HCT116 (cell line): ENCODE measurements at regions not wholly inside any gene's neighbourhood (a gene's known extent, or its start where the extent isn't known, plus 50 kb on each side); places are given as distances from the start of the nearest gene placed in this dataset.

Experiments
- ATAC-seq: fragments of 200-7000 bp; cut with Tn5 transposase; 2 replicates; pipeline ENCODE4 v1.9.1; 2020; ENCODE audit warnings: mild to moderate bottlenecking, moderate library complexity
- BruUV-seq: library from RNA; stranded (reverse); fragments of 400-500 nt; replicated peaks from 2 replicates; lab custom pipeline; 2021; lab: Mats Ljungman, UMichigan
- CTCF ChIA-PET: fragments of 300-600 bp; sonication (Branson Sonifier 250); formaldehyde crosslinking; loops from one replicate; lab custom pipeline; 2021; ENCODE audit warnings: antibody characterized with exemption; lab: Charles Lee
- POLR2A ChIA-PET: fragments of 300-600, 350-600 bp; sonication (Branson Sonifier 250); formaldehyde crosslinking; loops from one replicate; lab custom pipeline; 2021; ENCODE audit warnings: antibody characterized with exemption; lab: Charles Lee
- RAD21 ChIA-PET, 2 experiments: fragments of 300-600 bp; sonication (Branson Sonifier 250); formaldehyde crosslinking; loops; one replicate each; lab custom pipeline; 2023; ENCODE audit warnings: low total read pairs in 2 of 2; ENCODE audit not compliant: uncharacterized antibody in 2 of 2, unreplicated experiment in 2 of 2, low non-redundant PET in 1 of 2; lab: Charles Lee
- DNase-seq: peaks from one replicate; pipeline ENCODE4 v3.0.0-alpha.2; 2010; ENCODE audit warnings: low read depth, low spot score
- H2AFZ ChIP-seq: fragments of 200-600 bp; shearing (Covaris generic), sonication (generic); 2 replicates; pipeline ENCODE4 v1.6.1; 2017; ENCODE audit warnings: low read depth, mixed run types, mixed read lengths, antibody characterized with exemption, low read length; ENCODE audit not compliant: poor library complexity, severe bottlenecking
- H3K27ac ChIP-seq: 2 replicates; pipeline ENCODE4 v1.5.1; 2012; ENCODE audit warnings: low read depth, low read length
- H3K27me3 ChIP-seq: fragments of 200-600 bp; sonication (generic); 2 replicates; pipeline ENCODE4 v1.6.1; 2016; ENCODE audit warnings: mixed run types, low read length, mixed read lengths; ENCODE audit not compliant: insufficient read depth
- H3K36me3 ChIP-seq, 2 experiments: fragments of 200-500 bp in 1 of 2; fragments of 200-600 bp in 1 of 2; sonication (Bioruptor generic) in 1 of 2; sonication (generic) in 1 of 2; 2 replicates each; pipeline versions ENCODE4 v1.5.1 to v1.6.1; 2014 to 2016; ENCODE audit warnings: low read length in 2 of 2, inconsistent platforms in 1 of 2, mixed read lengths in 1 of 2, mixed run types in 1 of 2; ENCODE audit not compliant: insufficient read depth in 2 of 2, control insufficient read depth in 1 of 2
- H3K4me1 ChIP-seq, 2 experiments: fragments of 200-600 bp in 1 of 2; sonication (generic) in 1 of 2; 2 replicates each; pipeline versions ENCODE4 v1.5.1 to v1.6.1; 2012 to 2017; ENCODE audit warnings: low read length in 2 of 2, inconsistent platforms in 1 of 2, mild to moderate bottlenecking in 1 of 2, mixed read lengths in 1 of 2, mixed run types in 1 of 2, moderate library complexity in 1 of 2; ENCODE audit not compliant: insufficient read depth in 2 of 2, control insufficient read depth in 1 of 2
- H3K4me2 ChIP-seq: fragments of 200-600 bp; sonication (generic); 2 replicates; pipeline ENCODE4 v1.6.1; 2017; ENCODE audit warnings: mixed run types, low read length, mixed read lengths
- H3K4me3 ChIP-seq, 2 experiments: fragments of 200-600 bp in 1 of 2; sonication (generic) in 1 of 2; replicated peaks in 1 of 2; 2 replicates each; pipeline ENCODE4 v1.5.1; 2011 to 2016; ENCODE audit warnings: low read length in 2 of 2, control low read depth in 1 of 2, low read depth in 1 of 2, mild to moderate bottlenecking in 1 of 2, mixed read lengths in 1 of 2, mixed run types in 1 of 2
- H3K79me2 ChIP-seq: fragments of 200-600 bp; sonication (generic); 2 replicates; pipeline ENCODE4 v1.6.1; 2017; ENCODE audit warnings: mild to moderate bottlenecking, mixed run types, low read length, moderate library complexity, mixed read lengths; ENCODE audit not compliant: insufficient read depth
- H3K9ac ChIP-seq: fragments of 200-600 bp; sonication (generic); 2 replicates; pipeline ENCODE4 v1.6.1; 2016; ENCODE audit warnings: low read length, mixed read lengths
- H3K9me2 ChIP-seq: fragments of 200-600 bp; sonication (generic), shearing (Covaris generic); 2 replicates; pipeline ENCODE4 v1.6.1; 2017; ENCODE audit warnings: mixed run types, mild to moderate bottlenecking, moderate library complexity; ENCODE audit not compliant: insufficient read depth
- H3K9me3 ChIP-seq, 2 experiments: fragments of 200-500 bp in 1 of 2; fragments of 200-600 bp in 1 of 2; sonication (Bioruptor generic) in 1 of 2; sonication (generic) in 1 of 2; 2 replicates each; pipeline ENCODE4 v1.6.1; 2014 to 2017; ENCODE audit warnings: low read length in 2 of 2, mixed read lengths in 2 of 2, inconsistent platforms in 1 of 2, low read depth in 1 of 2, mild to moderate bottlenecking in 1 of 2, mixed run types in 1 of 2, moderate library complexity in 1 of 2; ENCODE audit not compliant: control insufficient read depth in 1 of 2, insufficient read depth in 1 of 2
- H4K20me1 ChIP-seq: fragments of 200-600 bp; sonication (generic), shearing (Covaris generic); 2 replicates; pipeline ENCODE4 v1.6.1; 2017; ENCODE audit warnings: mixed run types, mild to moderate bottlenecking, moderate library complexity; ENCODE audit not compliant: insufficient read depth
- ATF3 ChIP-seq: IDR thresholded peaks from 2 replicates; pipeline ENCODE4 v1.6.1; 2012
- CTCF ChIP-seq, 3 experiments: fragments of 200-600 bp in 1 of 3; sonication (generic) in 1 of 3; IDR thresholded peaks in 2 of 3; conservative IDR thresholded peaks in 1 of 3; 2 replicates each; pipeline ENCODE4 v1.5.1; 2012 to 2017; ENCODE audit warnings: low read depth in 2 of 3, low read length in 2 of 3, antibody characterized with exemption in 1 of 3, borderline replicate concordance in 1 of 3, control low read depth in 1 of 3, mild to moderate bottlenecking in 1 of 3, mixed read lengths in 1 of 3, mixed run types in 1 of 3, moderate library complexity in 1 of 3; ENCODE audit not compliant: insufficient read depth in 1 of 3
- EGR1 ChIP-seq: IDR thresholded peaks from 2 replicates; pipeline ENCODE4 v1.6.1; 2012; ENCODE audit warnings: low read depth
- ELF1 ChIP-seq: IDR thresholded peaks from 2 replicates; pipeline ENCODE4 v1.6.1; 2012; ENCODE audit warnings: low read depth, borderline replicate concordance
- EZH2phosphoT487 ChIP-seq: fragments of 200-600 bp; IDR thresholded peaks from 2 replicates; pipeline ENCODE4 v1.6.1; 2018; ENCODE audit warnings: antibody characterized with exemption, borderline replicate concordance
- POLR2AphosphoS5 ChIP-seq: IDR thresholded peaks from 2 replicates; pipeline ENCODE4 v1.6.1; 2011; ENCODE audit warnings: mild to moderate bottlenecking, low read depth, low read length, moderate library complexity
- REST ChIP-seq: IDR thresholded peaks from 2 replicates; pipeline ENCODE4 v1.6.1; 2012; ENCODE audit warnings: low read depth
- SIN3A ChIP-seq: IDR thresholded peaks from 2 replicates; pipeline ENCODE4 v1.6.1; 2012; ENCODE audit warnings: low read depth
- SP1 ChIP-seq: IDR thresholded peaks from 2 replicates; pipeline ENCODE4 v1.6.1; 2012; ENCODE audit warnings: low read depth
- SRF ChIP-seq: IDR thresholded peaks from 2 replicates; pipeline ENCODE4 v1.6.1; 2012; ENCODE audit warnings: low read depth
- TCF7L2 ChIP-seq: IDR thresholded peaks from 2 replicates; pipeline ENCODE4 v1.7.0; 2011; ENCODE audit warnings: borderline replicate concordance, inconsistent platforms; ENCODE audit not compliant: insufficient read depth, insufficient read length; ENCODE audit errors: extremely low read depth
- YY1 ChIP-seq: IDR thresholded peaks from 2 replicates; pipeline ENCODE4 v1.6.1; 2011; ENCODE audit warnings: low read length, low read depth, moderate library complexity, mild to moderate bottlenecking; ENCODE audit not compliant: insufficient replicate concordance; ENCODE audit errors: extremely low read depth
- ZBTB33 ChIP-seq: IDR thresholded peaks from 2 replicates; pipeline ENCODE4 v1.6.1; 2011; ENCODE audit warnings: mild to moderate bottlenecking, low read length, moderate library complexity; ENCODE audit not compliant: insufficient replicate concordance; ENCODE audit errors: extremely low read depth
- ZNF274 ChIP-seq: fragments of 200-500 bp; sonication (Bioruptor generic); IDR thresholded peaks from 2 replicates; pipeline ENCODE4 v1.6.1; 2014; ENCODE audit warnings: mild to moderate bottlenecking, low read depth, low read length, inconsistent platforms
- intact Hi-C: fragments of 100-400 bp; cut with micrococcal nuclease; formaldehyde crosslinking; loops from 2 replicates; pipeline ENCODE4 v1.10.0; 2022

- TF ChIP-seq REST, result no peak
- no peak for TF ChIP-seq ZNF274
These were observed 248.0 kb upstream of the HS6ST1 start (continued) for GRCh38 chr2:128566671-128567070.

DNA sequence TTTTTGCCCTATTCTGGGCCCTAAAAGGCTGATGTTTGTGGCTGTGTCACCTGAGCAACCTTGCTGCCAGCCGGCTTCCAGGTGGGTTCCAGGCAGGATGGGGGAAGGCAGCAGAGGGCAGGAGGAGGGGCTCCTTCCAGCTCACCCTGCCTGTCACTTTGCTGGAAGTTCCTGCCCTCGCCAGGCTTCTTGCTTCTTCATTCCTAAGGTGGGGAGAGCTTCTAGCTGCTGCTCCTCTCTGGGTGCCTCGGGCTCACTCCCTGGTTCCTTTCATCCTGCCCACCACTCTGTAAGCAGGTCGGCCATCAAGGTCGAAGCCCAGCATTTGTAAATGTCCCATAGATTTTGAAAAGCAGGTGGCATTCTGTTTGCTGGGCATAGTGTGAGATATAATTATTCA, 249.4 kb upstream of the HS6ST1 start:
- ChIA-PET RAD21 (no interaction called here), CTCF (no interaction called here), POLR2A (no interaction called here)
- Histone ChIP-seq H3K9me3 (no peaks in the 10 kb centered on the region), H3K4me3 (no peak overlapping the region), H3K27ac (no peak overlapping the region), H3K9ac (no peak overlapping the region), H3K9me2 (no peaks in the 10 kb centered on the region), H3K4me1 (no peaks in the 10 kb centered on the region), H2AFZ (no peak overlapping the region), H3K27me3 (peaks cover 25% of the 10 kb centered on the region; the same call in 1 of the 2 replicates), H3K79me2 (no peaks in the 10 kb centered on the region), H3K4me2 (no peak overlapping the region), H3K36me3 (no peaks in the 10 kb centered on the region), H4K20me1 (no peaks in the 10 kb centered on the region)
- DNase-seq, result no peak
- no TSS peak for BruUV-seq
- intact Hi-C loops, result no loop called here
- ATAC-seq, result no peak
- TF ChIP-seq EGR1 (no peak), YY1 (no peak), TCF7L2 (no peak), ATF3 (no peak), SIN3A (no peak), ELF1 (no peak), ZBTB33 (no peak), POLR2AphosphoS5 (no peak), SP1 (no peak), EZH2phosphoT487 (no peak), ZNF274 (no peak), SRF (no peak), CTCF (IDR thresholded peaks at IDR 0.05 in 2 of 3, conservative IDR thresholded peaks at IDR 0.05 in 1 of 3; ENCODE audit: borderline replicate concordance in 1 of 3, insufficient read depth in 1 of 3, low read depth in 2 of 3, low read length in 2 of 3) (no peak)
